NCI-H1930 (cell line): ENCODE measurements at regions not wholly inside any gene's neighbourhood (a gene's known extent, or its start where the extent isn't known, plus 50 kb on each side); places are given as distances from the start of the nearest gene placed in this dataset.

Experiments used
- DNase-seq, 2 experiments: peaks; one replicate each; lab custom pipeline; 2025; lab: John Stamatoyannopoulos, UW

GRCh38 chr18:33957707-33958106, 267.0 kb downstream of the NOL4 start:
- DNase-seq, result no peak

DNA sequence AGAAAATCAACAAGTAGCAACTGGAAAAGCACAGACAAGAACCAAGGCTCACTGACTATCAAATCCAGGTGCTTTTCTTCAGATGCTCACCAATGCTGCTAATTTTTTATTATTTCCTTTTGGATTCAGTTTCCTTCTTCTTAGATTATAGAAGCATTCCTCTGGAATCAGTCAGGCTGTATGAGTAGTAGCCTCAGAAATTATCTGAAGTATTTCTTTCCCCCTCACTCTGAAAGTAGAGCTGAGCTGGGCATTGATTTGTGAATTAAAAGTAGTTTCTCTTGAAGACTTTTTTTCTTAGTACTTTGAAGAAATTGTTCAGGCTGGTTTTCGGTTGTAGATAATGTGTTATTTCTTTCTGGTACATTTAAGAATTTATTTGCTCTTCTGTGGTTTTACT, 273.7 kb downstream of the NOL4 start:
- no peak for DNase-seq

DNA sequence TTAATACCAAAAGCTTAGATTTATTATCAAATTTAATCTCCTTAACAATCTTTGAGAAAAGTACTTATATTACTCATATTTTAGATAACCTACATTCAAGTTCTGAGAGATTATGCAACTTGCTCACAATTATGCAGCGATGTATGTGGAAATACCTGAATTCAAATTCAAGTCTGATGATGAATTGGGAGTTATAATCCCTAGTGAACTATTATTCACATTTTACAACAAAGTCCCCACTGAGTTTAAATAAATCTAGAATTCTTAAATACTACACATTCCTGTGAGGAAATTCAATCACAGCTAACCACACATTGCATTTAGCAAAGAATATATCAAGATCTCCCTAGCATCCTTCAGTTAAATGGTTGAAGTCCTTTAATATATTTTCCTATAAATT, 278.4 kb downstream of the NOL4 start:
- no peak for DNase-seq

DNA sequence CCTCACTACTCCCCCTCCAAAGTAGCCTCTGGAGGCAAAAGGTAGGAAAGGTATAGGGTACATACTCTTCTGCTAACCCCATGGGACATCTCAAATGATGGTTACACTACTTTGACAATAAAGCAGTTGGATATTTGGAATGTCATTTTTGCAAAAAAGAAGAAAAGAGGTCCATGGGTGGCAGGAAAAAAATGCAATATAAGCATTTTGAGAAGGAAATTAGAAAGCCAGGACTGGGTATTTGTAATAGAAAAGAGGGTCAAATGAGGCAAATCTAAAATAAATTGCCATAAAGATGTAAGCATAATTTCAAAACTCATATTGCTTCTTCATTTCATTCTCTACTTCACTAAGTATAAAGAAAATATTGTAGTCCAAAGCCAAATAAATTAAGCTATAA, 280.2 kb downstream of the NOL4 start:
- no peak for DNase-seq

GRCh38 chr18:33937270-33937816, 287.4 kb downstream of the NOL4 start:
- DNase-seq, result no peak

DNA sequence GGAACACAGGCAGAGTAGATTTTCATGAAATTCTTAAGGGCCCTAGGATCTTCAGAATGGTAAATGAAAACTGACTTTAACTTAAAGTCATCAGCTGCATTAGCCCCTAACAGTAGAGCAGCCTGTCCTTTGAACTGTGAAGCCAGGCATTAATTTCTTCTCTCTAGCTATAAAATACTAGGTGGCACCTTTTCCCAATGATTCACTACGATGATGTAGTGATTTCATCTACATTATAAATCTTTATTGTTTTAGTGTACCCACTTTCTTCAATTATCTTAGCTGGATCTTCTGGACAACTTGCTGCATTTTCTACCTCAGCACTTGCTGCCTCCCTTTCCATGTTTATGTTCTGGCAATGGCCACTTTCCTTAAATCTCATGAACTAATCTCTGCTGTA, 290.5 kb downstream of the NOL4 start:
- DNase-seq, result no peak

- no peak for DNase-seq
Observed at GRCh38 chr18:33928231-33928630, 296.5 kb downstream of the NOL4 start.

DNA sequence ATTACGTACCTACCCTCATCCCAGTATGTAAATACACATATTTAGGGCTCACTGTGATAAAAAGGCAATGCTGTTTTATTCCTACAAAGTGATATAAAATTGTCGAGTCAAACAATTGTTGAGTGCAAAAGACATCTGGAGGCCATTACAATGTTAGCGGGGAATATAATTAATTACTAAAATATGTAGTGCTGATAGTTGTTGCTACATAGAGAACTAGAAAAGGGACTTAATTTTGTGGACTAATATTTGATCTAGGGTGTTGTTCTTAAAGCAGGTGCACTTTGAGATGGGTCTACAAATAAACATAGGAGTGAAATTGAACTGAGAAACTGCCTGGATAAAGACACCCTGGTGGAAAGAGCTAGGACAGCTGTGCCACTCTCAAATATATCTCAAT, 300.1 kb downstream of the NOL4 start:
- DNase-seq, result peak; percentile 84 to 85

DNA sequence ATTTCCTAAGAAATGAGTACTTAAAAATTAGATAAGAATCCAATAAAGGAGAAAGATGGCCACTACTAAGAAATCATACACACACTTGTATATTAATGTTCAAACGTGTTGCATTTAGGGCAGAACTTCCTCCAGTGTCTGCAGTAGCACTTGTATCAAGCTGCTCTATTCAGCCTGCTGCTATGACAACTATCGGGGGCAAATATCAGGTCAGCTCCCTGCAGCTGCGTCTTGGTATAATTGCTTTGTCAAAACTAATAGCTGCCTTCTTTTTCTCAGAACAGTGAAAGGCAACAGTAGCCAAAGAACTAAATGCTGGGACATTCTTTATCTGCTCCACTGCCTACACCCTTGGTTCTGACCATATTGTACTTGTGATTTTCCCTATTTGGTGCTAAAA, 300.7 kb downstream of the NOL4 start:
- peak; percentile 84 to 88 for DNase-seq

DNA sequence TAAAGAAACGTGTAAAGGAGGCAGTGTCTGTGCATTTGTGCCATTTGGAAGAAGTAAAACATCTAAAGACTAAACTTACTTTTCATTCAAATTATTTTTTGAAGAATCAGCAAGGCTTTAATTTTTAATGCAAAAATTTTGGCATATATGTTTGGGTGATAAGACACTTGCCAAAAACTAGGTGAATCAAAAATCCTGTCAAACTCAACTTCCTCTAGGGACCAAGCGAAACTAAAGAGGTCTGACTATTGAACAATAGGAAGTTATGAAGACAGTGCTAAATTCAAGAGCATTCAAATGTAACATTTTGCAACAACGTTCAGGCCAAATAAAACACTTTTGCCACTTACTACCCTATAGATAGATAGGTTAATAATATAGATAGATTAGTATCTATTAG, 306.1 kb downstream of the NOL4 start:
- DNase-seq, result no peak

- no peak for DNase-seq
Observed at GRCh38 chr18:33916200-33916599, 308.5 kb downstream of the NOL4 start.

DNA sequence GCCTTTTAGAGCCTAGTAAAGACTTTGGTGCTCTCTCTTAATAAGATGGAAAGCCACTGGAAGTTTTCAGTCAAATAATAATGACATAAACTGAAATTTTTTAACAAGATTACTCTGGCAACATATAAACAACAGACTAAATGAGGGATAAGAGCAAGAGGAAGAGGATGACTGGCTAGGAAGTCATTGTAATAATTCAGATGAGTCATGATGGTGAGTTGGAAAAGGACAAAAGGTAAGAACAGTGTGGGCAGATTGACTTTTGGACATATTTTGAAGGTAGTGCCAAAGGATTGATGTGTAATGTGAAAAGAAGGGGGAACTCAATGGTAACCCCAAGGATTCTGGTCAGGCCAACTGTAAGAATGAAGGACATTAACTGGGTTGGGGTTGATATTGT, 310.3 kb downstream of the NOL4 start:
- DNase-seq, result no peak

- DNase-seq, result no peak
Observed at GRCh38 chr18:33906046-33906445, 318.7 kb downstream of the NOL4 start.

DNA sequence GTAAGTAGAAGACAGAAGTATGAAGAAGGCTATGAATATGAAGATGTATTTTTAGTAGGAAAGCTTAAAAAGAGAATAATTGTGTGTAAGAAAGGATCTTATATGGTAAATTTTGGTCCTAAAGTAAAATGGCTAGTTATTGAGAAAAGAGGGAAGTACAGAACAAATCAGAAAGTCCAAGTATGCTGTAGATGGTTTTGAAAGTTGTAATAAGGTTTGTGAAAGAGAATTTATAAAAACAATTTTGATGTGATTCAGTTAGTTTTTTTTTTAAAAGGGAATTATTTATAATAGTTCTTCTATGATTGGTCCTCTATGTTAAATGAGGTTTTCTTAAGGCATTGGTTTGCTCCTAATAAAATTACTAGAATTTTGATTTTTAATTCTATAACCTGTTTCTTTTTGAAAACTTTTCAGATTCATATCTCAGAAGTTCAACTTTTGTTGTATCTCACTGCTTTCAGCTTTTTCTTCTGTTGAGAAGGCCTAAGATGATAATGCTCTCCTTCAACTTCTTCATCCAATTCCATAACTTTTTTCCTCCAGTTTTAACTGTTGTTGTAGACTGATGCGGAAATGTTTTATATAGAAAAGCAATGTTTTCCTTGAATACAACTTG, 322.7 kb downstream of the NOL4 start:
- DNase-seq, result no peak

DNA sequence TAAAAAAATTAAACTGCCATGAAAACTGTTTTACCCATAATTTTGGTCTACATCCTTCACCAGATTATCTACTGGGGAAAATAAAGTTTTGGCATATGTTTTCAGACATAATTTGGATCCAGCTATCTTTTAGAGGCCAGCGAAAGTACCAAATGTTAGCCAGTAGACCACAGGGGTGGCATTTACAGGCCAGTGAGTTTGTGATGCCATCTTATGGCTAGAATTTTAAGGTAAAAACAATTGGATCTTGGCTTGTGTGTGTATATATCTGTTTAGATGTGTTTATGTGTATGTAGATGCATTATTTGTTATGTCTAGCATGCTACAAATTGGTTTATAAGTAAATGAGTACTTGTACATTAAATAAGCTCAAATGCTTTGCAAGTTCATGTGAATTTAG, 322.6 kb downstream of the ASXL3 start:
- DNase-seq, result no peak

GRCh38 chr18:33898427-33898826, 320.4 kb downstream of the ASXL3 start:
- DNase-seq, result no peak

GRCh38 chr18:33878213-33878612, 300.2 kb downstream of the ASXL3 start:
- DNase-seq, result no peak

GRCh38 chr18:33875029-33875565, 297.1 kb downstream of the ASXL3 start:
- DNase-seq, result no peak

DNA sequence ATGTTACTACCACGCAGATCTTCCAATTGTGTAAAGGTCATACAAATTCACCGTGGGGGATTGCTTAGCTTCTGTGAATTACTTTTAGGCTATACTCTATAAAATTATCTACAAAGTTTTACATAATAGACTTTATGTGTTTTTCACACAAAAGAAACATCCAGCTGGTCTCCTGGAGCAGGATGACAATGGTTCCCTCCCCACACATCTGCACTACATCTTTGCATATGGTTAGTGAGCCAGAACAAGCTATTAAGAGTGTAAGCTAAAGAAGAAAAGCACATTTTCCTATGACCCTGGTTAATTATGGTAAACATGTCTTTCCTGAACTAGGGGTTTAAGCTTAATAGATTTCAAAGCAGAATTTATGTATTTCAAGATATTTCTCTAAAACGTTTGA, 295.1 kb downstream of the ASXL3 start:
- DNase-seq, result peak; percentile 67 to 79

DNA sequence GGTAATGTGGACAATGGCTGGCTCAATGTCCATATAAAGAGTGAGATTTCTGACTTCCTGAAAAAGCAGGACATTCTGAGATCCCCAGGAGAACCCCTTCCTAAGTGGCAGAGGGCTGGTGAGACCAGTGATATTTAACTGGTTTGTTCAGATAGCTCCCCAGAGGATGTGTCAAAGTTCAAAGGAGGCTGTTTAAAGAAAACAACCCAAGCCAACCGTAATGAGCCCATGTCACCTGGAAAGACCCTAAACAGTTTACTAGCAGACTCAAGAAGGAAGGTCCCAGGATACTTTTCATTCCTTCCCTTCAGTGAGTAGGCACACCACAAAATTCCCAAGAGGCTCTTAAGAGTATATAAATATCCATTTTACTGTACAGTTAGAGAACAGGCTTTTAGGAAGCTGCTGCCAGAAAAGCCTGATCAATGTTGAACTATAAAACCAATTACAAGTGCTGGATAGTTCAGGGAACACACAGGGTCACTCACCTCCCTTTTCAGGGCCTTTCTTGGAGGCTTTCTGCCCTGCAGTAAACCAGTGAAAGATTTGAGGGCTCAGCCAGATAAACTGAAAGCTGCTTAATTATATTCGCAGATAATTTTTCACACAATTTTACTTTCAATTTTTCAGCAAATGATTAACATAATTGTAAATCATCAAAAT, 293.5 kb downstream of the ASXL3 start:
- DNase-seq, result no peak

- no peak for DNase-seq
Observed at GRCh38 chr18:33870059-33870458, 292.0 kb downstream of the ASXL3 start.

DNA sequence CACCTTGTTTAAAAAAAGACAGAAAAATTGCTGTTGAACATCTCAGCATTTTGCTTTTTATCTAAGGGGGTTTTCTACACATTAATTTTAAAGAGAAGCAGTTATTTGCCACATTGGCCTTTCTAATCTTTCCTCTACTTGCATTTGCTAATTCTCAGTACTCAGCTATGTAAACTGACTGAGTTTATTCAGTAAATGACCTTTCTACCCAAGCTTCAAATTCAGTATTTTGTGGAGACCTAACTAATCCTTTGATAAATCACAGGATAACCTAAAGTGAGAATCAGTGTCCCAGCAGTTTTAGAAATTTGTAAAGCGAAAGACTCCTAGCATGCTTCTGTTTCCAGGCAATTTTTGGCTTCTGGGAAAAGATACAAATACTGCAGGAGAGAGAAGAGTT, 288.4 kb downstream of the ASXL3 start:
- DNase-seq, result no peak

GRCh38 chr18:33863912-33864311, 285.9 kb downstream of the ASXL3 start:
- DNase-seq, result no peak

GRCh38 chr18:33854827-33855139, 276.8 kb downstream of the ASXL3 start:
- no peak for DNase-seq
